Pancreas (tissue), 10 donors: ENCODE measurements at regions not wholly inside any gene's neighbourhood (a gene's known extent, or its start where the extent isn't known, plus 50 kb on each side); places are given as distances from the start of the nearest gene placed in this dataset.
"Not testable (repeated sequence)": the region's sequence is repeated elsewhere in the genome, so short reads cannot be mapped to it uniquely, and the experiment has no call there.

Experiments used
- ATAC-seq, 4 donors: fragments of 200-7000 bp; cut with Tn5 transposase; one replicate each; pipeline versions ENCODE4 v1.8.0 to v1.9.1; 2020; ENCODE audit warnings: mild to moderate bottlenecking in 4 of 4, moderate library complexity in 4 of 4
- DNase-seq, 6 donors: peaks; one replicate each; pipeline ENCODE4 v3.0.0-alpha.2; 2020
- FAIRE-seq: peaks from 2 replicates; lab custom pipeline; 2012; peaks lifted over from hg19 to GRCh38; lab: Jason Lieb, UNC
- H3K27ac ChIP-seq, 4 donors: fragments of 200-600 bp; sonication (generic); 1 replicate in 3 of 4; 2 replicates in 1 of 4; pipeline versions ENCODE4 v1.5.0 to v1.8.0; 2020
- H3K27me3 ChIP-seq, 4 donors: fragments of 200-600 bp; one replicate each; pipeline ENCODE4 v1.8.0; 2021
- H3K36me3 ChIP-seq, 3 donors: fragments of 200-600 bp; sonication (generic) in 1 of 3; one replicate each; pipeline versions ENCODE4 v1.5.0 to v1.8.0; 2020 to 2021
- H3K4me1 ChIP-seq, 3 donors: fragments of 200-600 bp; one replicate each; pipeline ENCODE4 v1.8.0; 2021
- H3K4me3 ChIP-seq, 4 donors: fragments of 200-600 bp; sonication (generic) in 2 of 4; one replicate each; pipeline versions ENCODE4 v1.5.0 to v1.8.0; 2020 to 2021
- H3K9me3 ChIP-seq, 4 donors: fragments of 200-600 bp; one replicate each; pipeline ENCODE4 v1.8.0; 2021
- WGBS, 2 donors: extraction: QIAGEN DNeasy Blood & Tissue Kit; methylation state at CpG; one replicate each; pipeline ENCODE4 v1.1.7; 2013; 5-methylcytosine and 5-hydroxymethylcytosine counted together
- intact Hi-C, 3 donors: fragments of 100-400 bp; cut with DNase I; formaldehyde crosslinking; loops; one replicate each; pipeline versions ENCODE4 v1.11.1 to v1.14.2; 2022
- TF ChIP-seq, protein P1 (sequence below), 4 donors: fragments of 200-600 bp; sonication (generic) in 3 of 4; IDR thresholded peaks; one replicate each; pipeline versions ENCODE4 v1.5.0 to v1.8.0; 2021; ENCODE audit warnings: antibody characterized with exemption in 4 of 4
- donor health status: healthy with polysubstance abuse.
- donor health status: DM: no; HTN: no; CAD: no; lungs with moderate emphysema.
- donor health status: DM: no; HTN: no; CAD: no.
- donor health status: control.
- donor health status: control.
- donor health status: Bipolar disorder and iron deficiency.
- donor health status: DM: yes; HTN: yes; CAD: no.
- donor health status: DM: no; HTN: no; CAD: no.
- donor health status: DM: no; HTN: no; CAD: no.
- donor health status: DM: yes; HTN: yes; CAD: no.

DNA sequence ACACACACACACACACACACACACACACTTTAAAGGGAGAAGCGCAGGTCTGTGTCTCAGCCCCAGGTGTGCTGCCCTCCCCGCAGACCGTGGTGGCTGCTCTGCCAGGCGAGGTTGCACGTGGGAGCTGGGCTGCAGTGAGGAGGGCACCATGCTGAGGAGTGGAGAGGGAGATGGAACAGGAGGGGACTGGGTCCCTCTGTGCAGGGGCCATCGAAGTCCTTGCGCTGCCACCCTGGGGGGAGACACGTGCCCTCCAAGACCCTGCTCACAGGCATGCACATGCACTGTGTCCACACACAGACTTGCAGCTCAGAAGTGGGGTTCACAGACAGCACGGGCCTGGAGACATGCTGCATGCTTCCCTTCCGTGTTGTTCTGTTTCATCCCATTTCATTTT, 65.5 kb upstream of the HGFAC start:
- intact Hi-C loops: no loop called here
- ATAC-seq (no peak), DNase-seq (no peak), FAIRE-seq (no peak)
- no peaks in the 10 kb centered on the region for H3K27me3 ChIP-seq
- H3K27ac ChIP-seq: no peak overlapping the region
- H3K4me1 ChIP-seq: no peaks in the 10 kb centered on the region
- 92 to 96% methylated on average over 10 of the region's 10 CpGs for WGBS, 2 donors
- TF ChIP-seq, protein P1, sequence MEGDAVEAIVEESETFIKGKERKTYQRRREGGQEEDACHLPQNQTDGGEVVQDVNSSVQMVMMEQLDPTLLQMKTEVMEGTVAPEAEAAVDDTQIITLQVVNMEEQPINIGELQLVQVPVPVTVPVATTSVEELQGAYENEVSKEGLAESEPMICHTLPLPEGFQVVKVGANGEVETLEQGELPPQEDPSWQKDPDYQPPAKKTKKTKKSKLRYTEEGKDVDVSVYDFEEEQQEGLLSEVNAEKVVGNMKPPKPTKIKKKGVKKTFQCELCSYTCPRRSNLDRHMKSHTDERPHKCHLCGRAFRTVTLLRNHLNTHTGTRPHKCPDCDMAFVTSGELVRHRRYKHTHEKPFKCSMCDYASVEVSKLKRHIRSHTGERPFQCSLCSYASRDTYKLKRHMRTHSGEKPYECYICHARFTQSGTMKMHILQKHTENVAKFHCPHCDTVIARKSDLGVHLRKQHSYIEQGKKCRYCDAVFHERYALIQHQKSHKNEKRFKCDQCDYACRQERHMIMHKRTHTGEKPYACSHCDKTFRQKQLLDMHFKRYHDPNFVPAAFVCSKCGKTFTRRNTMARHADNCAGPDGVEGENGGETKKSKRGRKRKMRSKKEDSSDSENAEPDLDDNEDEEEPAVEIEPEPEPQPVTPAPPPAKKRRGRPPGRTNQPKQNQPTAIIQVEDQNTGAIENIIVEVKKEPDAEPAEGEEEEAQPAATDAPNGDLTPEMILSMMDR (IDR thresholded peaks at IDR 0.05): no peak
- no peak overlapping the region for H3K4me3 ChIP-seq
- H3K9me3 ChIP-seq: no peaks in the 10 kb centered on the region
- no peaks in the 10 kb centered on the region for H3K36me3 ChIP-seq

DNA sequence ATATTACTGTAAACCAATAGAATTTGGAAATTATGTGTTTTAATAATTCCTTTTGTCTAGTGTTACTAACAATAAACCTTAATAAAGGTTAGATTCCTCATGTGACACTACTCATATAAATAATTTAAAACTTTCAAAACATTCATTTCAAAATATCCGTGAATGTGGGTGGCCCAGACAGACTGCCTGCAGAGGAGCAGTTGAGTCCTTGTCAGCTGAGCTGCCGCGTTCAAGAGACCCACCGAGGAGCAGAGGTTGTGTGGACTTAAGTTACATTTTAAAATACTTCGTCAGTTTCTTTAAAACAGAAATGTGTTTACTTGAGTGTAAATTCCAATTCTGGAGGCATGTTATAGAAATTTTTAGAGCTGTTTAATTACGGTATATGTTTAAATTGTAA, 64.2 kb upstream of the HGFAC start:
- intact Hi-C loops: no loop called here
- ATAC-seq: no peak
- WGBS, 2 donors: 94 to 95% methylated on average over 6 of the region's 6 CpGs

DNA sequence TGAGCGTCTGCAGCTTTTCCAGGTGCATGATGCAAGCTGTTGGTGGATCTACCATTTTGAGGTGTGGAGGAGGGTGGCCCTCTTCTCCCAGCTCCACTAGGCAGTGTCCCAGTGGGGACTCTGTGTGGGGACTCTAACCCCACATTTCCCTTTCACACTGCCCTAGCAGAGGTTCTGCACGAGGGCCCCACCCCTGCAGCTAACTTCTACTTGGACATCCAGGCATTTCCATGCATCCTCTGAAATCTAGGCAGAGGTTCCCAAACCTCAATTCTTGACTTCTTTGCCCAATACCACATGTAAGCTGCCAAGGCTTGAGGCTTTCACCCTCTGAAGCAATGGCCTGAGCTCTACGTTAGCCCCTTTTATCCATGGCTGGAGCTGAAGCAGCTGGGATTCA, 61.4 kb upstream of the HGFAC start:
- H3K4me1 ChIP-seq, H3K27me3 ChIP-seq, H3K9me3 ChIP-seq, H3K27ac ChIP-seq, FAIRE-seq, DNase-seq, H3K4me3 ChIP-seq, ATAC-seq, intact Hi-C loops, H3K36me3 ChIP-seq: not testable (repeated sequence)
- 96 to 97% methylated on average over 3 of the region's 3 CpGs for WGBS, 2 donors

More for the DNA sequence above, 64.2 kb upstream of the HGFAC start:
- Histone ChIP-seq H3K27me3 (no peaks in the 10 kb centered on the region), H3K36me3 (no peaks in the 10 kb centered on the region), H3K27ac (no peak overlapping the region), H3K4me3 (no peak overlapping the region), H3K4me1 (no peaks in the 10 kb centered on the region), H3K9me3 (no peaks in the 10 kb centered on the region)
- DNase-seq (no peak), FAIRE-seq (no peak)
- TF ChIP-seq, protein P1 (IDR thresholded peaks at IDR 0.05): no peak

DNA sequence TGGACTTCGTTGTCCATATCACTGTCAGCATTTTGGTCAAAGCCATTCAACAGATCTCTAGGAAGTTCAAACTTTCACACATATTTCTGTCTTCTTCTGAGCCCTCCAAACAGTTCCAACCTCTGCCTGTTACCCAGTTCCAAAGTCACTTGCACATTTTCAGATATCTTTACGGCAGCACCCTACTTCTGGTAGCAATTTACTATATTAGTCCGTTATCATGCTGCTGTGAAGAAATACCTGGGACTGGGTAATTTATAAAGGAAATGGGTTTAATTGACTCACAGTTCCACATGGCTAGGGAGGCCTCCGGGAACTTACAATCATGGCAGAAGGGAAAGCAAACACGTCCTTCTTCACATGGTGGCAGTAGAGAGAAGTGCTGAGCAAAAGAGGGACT, 60.6 kb upstream of the HGFAC start:
- WGBS, 2 donors: 86 to 88% methylated on average over 5 of the region's 5 CpGs
- H3K4me3 ChIP-seq, H3K9me3 ChIP-seq, DNase-seq, intact Hi-C loops, H3K36me3 ChIP-seq, H3K27me3 ChIP-seq, H3K27ac ChIP-seq, H3K4me1 ChIP-seq, ATAC-seq, FAIRE-seq: not testable (repeated sequence)

DNA sequence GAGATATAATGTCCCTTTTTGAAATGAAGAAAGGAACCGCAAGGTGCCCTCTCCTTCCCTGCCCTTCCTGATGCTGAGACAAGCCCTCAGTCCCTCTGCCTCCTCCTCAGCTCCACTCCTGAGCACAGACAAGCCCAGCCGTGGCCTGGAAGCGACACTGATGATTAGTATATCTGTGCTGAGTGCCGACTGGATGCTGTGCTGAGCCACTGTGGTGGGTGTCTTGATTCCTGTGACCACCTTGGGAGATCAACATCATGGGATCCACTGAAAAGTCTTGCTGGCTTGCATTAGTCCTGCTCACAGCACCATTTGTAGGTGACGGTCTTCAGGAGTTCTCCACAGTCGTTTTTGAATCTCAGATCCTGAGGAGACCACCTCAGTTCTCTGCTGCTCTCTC, 59.5 kb upstream of the HGFAC start:
- intact Hi-C loops: no loop called here
- TF ChIP-seq, protein P1 (IDR thresholded peaks at IDR 0.05): no peak
- H3K4me1 ChIP-seq: no peaks in the 10 kb centered on the region
- no peak overlapping the region for H3K27ac ChIP-seq
- no peak overlapping the region for H3K4me3 ChIP-seq
- no peak for ATAC-seq
- DNase-seq: no peak
- FAIRE-seq: no peak
- H3K9me3 ChIP-seq: no peaks in the 10 kb centered on the region
- WGBS, 2 donors: 87 to 90% methylated on average over 6 of the region's 6 CpGs
- H3K27me3 ChIP-seq: no peaks in the 10 kb centered on the region
- H3K36me3 ChIP-seq: no peaks in the 10 kb centered on the region

DNA sequence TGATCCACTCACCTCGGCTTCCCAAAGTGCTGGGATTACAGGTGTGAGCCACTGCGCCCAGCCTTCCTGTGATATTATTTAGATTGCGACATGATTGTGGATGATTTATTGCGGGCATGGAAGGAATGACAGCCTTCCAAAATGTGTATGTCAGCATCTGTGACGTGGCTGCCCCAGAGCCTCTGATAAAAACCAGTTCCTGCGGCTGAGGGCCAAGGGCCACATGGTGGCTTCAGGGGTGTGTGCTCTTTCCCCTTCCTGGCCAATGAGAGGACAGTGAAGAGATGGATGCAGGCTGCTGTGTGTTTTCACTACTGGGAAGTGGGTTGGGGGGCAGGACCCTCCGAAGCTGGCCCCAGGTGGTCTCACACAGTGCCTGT, 57.4 kb upstream of the HGFAC start:
- intact Hi-C loops: no loop called here
- ATAC-seq (peak in 3 of 4 donors; percentile 31 to 85 (median 74)), FAIRE-seq (no peak), DNase-seq (peak in 3 of 6 donors; percentile 54 to 76 (median 67))
- Histone ChIP-seq H3K4me3 (peak overlapping the region in 1 of 4 donors; percentile 20), H3K27me3 (no peaks in the 10 kb centered on the region), H3K27ac (peak overlapping the region in 2 of 4 donors; percentile 35 to 65), H3K9me3 (no peaks in the 10 kb centered on the region), H3K4me1 (no peaks in the 10 kb centered on the region), H3K36me3 (no peaks in the 10 kb centered on the region)
- WGBS, 2 donors: 37 to 45% methylated on average over 7 of the region's 7 CpGs
- TF ChIP-seq, protein P1 (IDR thresholded peaks at IDR 0.05): no peak
